Astrocyte (in vitro differentiated cells and primary cell): ENCODE measurements at regions not wholly inside any gene's neighbourhood (a gene's known extent, or its start where the extent isn't known, plus 50 kb on each side); places are given as distances from the start of the nearest gene placed in this dataset.

ENCODE experiments used
- EZH2 ChIP-seq: IDR thresholded peaks from 2 replicates; pipeline ENCODE4 v1.6.1; 2012; ENCODE audit warnings: mild to moderate bottlenecking, low read length, inconsistent platforms; ENCODE audit not compliant: insufficient read depth
- TF ChIP-seq, protein P1 (sequence below): IDR thresholded peaks from 2 replicates; pipeline ENCODE4 v1.5.1; 2011; ENCODE audit warnings: low read depth, mild to moderate bottlenecking, inconsistent platforms, low read length, moderate library complexity; ENCODE audit not compliant: insufficient read depth

GRCh38 chr2:87401726-87402345 lies 346.1 kb upstream of the PLGLB2 start:
- TF ChIP-seq, protein P1, sequence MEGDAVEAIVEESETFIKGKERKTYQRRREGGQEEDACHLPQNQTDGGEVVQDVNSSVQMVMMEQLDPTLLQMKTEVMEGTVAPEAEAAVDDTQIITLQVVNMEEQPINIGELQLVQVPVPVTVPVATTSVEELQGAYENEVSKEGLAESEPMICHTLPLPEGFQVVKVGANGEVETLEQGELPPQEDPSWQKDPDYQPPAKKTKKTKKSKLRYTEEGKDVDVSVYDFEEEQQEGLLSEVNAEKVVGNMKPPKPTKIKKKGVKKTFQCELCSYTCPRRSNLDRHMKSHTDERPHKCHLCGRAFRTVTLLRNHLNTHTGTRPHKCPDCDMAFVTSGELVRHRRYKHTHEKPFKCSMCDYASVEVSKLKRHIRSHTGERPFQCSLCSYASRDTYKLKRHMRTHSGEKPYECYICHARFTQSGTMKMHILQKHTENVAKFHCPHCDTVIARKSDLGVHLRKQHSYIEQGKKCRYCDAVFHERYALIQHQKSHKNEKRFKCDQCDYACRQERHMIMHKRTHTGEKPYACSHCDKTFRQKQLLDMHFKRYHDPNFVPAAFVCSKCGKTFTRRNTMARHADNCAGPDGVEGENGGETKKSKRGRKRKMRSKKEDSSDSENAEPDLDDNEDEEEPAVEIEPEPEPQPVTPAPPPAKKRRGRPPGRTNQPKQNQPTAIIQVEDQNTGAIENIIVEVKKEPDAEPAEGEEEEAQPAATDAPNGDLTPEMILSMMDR, result no peak
- TF ChIP-seq EZH2, result no peak
